OCI-LY1 (cell line): ENCODE measurements at regions not wholly inside any gene's neighbourhood (a gene's known extent, or its start where the extent isn't known, plus 50 kb on each side); places are given as distances from the start of the nearest gene placed in this dataset.
"Not testable (repeated sequence)": the region's sequence is repeated elsewhere in the genome, so short reads cannot be mapped to it uniquely, and the experiment has no call there.

Experiments
- H2AFZ ChIP-seq: fragments of 200-600 bp; sonication (generic), shearing (Covaris generic); 2 replicates; pipeline ENCODE4 v1.6.0; 2014; ENCODE audit warnings: antibody characterized with exemption, mild to moderate bottlenecking, low read length
- H3F3A ChIP-seq: fragments of 200-600 bp; sonication (generic), shearing (Covaris generic); 2 replicates; pipeline ENCODE4 v1.6.0; 2014; ENCODE audit warnings: mild to moderate bottlenecking, antibody characterized with exemption, low read length, moderate library complexity; ENCODE audit not compliant: insufficient read depth
- H3K27ac ChIP-seq: fragments of 200-600 bp; sonication (generic); 2 replicates; pipeline ENCODE4 v1.5.1; 2014; ENCODE audit warnings: low read length, mixed run types, mild to moderate bottlenecking, low read depth; ENCODE audit not compliant: poor library complexity, severe bottlenecking
- H3K27me3 ChIP-seq: fragments of 200-600 bp; sonication (generic); 2 replicates; pipeline ENCODE4 v1.6.0; 2014; ENCODE audit warnings: antibody characterized with exemption, mild to moderate bottlenecking, low read length, moderate library complexity; ENCODE audit not compliant: insufficient read depth
- H3K36me3 ChIP-seq: fragments of 200-600 bp; sonication (generic); 2 replicates; pipeline ENCODE4 v1.6.1; 2014; ENCODE audit warnings: mild to moderate bottlenecking, antibody characterized with exemption, low read length, moderate library complexity, mixed read lengths; ENCODE audit not compliant: insufficient read depth
- H3K4me1 ChIP-seq: fragments of 200-600 bp; sonication (generic); 2 replicates; pipeline ENCODE4 v1.5.1; 2014; ENCODE audit warnings: mild to moderate bottlenecking, low read length, moderate library complexity; ENCODE audit not compliant: insufficient read depth, severe bottlenecking
- H3K4me2 ChIP-seq: fragments of 200-600 bp; sonication (generic), shearing (Covaris generic); 2 replicates; pipeline ENCODE4 v1.6.1; 2014; ENCODE audit warnings: low read length
- H3K4me3 ChIP-seq: fragments of 200-600 bp; sonication (generic); 2 replicates; pipeline ENCODE4 v1.5.1; 2014; ENCODE audit warnings: low read length, low read depth, mild to moderate bottlenecking, mixed read lengths; ENCODE audit not compliant: poor library complexity, severe bottlenecking
- H3K79me2 ChIP-seq: fragments of 200-600 bp; shearing (Covaris generic); 2 replicates; pipeline ENCODE4 v1.6.1; 2016; ENCODE audit warnings: mixed run types, low read length, mixed read lengths; ENCODE audit not compliant: insufficient read depth
- H3K9ac ChIP-seq: fragments of 200-600 bp; sonication (generic), shearing (Covaris generic); 2 replicates; pipeline ENCODE4 v1.6.1; 2014; ENCODE audit warnings: mild to moderate bottlenecking, low read length, mixed read lengths
- H3K9me2 ChIP-seq: fragments of 200-600 bp; sonication (generic), shearing (Covaris generic); 2 replicates; pipeline ENCODE4 v1.6.1; 2014; ENCODE audit warnings: low read depth, mild to moderate bottlenecking, low read length, mixed read lengths
- H3K9me3 ChIP-seq: fragments of 200-600 bp; shearing (Covaris generic); 2 replicates; pipeline ENCODE4 v1.6.1; 2014; ENCODE audit warnings: low read length, mixed read lengths
- H4K20me1 ChIP-seq: fragments of 200-600 bp; sonication (generic), shearing (Covaris generic); 2 replicates; pipeline ENCODE4 v1.6.0; 2016; ENCODE audit warnings: mild to moderate bottlenecking, low read length; ENCODE audit not compliant: insufficient read depth
- CTCF ChIP-seq: fragments of 200-600 bp; sonication (generic), shearing (Covaris generic); IDR thresholded peaks from 2 replicates; pipeline ENCODE4 v1.5.1; 2017; ENCODE audit warnings: mild to moderate bottlenecking, antibody characterized with exemption, low read length, moderate library complexity, mixed read lengths
- EZH2 ChIP-seq: fragments of 200-600 bp; sonication (generic), shearing (Covaris generic); IDR thresholded peaks from 2 replicates; pipeline ENCODE4 v1.8.0; 2017; ENCODE audit warnings: borderline replicate concordance, mixed run types, mild to moderate bottlenecking, antibody characterized with exemption, low read length, moderate library complexity, mixed read lengths

DNA sequence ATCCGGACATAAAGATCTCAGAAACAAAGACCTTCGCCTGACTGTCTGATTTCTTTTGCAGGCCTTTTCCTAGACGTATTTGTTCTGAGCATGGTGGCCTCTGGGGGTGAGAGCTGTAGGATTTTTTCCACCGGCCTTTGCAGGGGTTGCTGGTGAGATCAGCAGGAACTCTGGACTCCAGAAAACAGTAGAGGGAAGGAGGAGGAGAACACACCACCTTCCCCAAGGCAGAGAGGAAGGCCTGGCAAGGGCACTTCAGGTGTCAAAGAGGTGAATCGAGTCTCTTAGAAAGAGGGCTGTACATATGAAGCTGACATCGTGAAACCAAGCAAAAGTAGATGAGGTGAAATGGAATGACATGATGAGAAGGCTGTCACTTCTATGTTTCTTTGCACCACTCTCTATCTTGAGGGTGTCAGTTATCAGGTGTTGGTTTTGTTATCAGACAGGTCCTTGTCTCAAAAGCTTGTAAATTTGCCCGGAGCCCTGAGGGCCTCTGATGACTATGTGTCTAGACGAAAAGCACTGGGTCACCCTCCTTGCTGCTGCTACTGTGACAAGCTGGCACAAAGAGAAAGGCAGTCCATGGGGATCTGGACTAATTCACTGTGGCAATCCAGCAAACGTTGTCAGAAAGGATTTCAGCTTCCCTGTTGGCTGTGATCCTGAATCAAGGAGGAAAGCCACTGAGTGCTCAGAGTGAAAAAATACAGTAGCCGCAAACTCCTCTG, 91.3 kb upstream of the MAP3K7 start:
- no peaks in the 10 kb centered on the region for H3K4me1 ChIP-seq
- H3K9me3 ChIP-seq, result no peaks in the 10 kb centered on the region
- H2AFZ ChIP-seq, result no peak overlapping the region
- no peak overlapping the region for H3K9ac ChIP-seq
- no peaks in the 10 kb centered on the region for H4K20me1 ChIP-seq
- no peak overlapping the region for H3K4me2 ChIP-seq
- no peak overlapping the region for H3K27ac ChIP-seq
- H3K36me3 ChIP-seq, result no peaks in the 10 kb centered on the region
- no peaks in the 10 kb centered on the region for H3K27me3 ChIP-seq
- no peaks in the 10 kb centered on the region for H3K79me2 ChIP-seq
- H3F3A ChIP-seq, result no peaks in the 10 kb centered on the region
- no peak overlapping the region for H3K4me3 ChIP-seq
- H3K9me2 ChIP-seq, result no peaks in the 10 kb centered on the region
- TF ChIP-seq CTCF, result no peak
- no peak for TF ChIP-seq EZH2

DNA sequence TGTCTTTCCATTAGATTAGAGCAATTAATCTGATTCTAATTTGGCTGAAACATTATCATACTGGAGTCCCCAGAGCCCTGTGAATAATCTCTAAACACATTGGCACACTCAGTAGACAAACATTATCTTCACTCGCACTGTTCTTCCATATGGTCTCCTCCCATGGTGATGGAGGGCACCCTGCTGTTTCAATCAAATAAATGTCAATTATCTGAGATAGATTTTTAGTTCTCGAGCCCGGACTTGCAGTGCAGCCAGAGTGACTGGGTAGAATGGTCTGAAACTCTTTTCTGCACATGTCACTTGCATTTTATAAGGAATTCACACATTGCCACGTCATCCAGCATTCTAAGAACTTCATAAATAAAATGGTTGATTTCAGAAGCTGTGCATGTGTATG, 90.6 kb upstream of the MAP3K7 start:
- Histone ChIP-seq H3K4me1 (no peaks in the 10 kb centered on the region), H3K4me2 (no peak overlapping the region), H3K27me3 (no peaks in the 10 kb centered on the region), H4K20me1 (no peaks in the 10 kb centered on the region), H3K9ac (no peak overlapping the region), H3F3A (no peaks in the 10 kb centered on the region), H2AFZ (no peak overlapping the region), H3K27ac (no peak overlapping the region), H3K4me3 (no peak overlapping the region), H3K9me3 (no peaks in the 10 kb centered on the region), H3K9me2 (no peaks in the 10 kb centered on the region), H3K36me3 (no peaks in the 10 kb centered on the region), H3K79me2 (no peaks in the 10 kb centered on the region)
- TF ChIP-seq CTCF, result no peak
- TF ChIP-seq EZH2, result no peak

DNA sequence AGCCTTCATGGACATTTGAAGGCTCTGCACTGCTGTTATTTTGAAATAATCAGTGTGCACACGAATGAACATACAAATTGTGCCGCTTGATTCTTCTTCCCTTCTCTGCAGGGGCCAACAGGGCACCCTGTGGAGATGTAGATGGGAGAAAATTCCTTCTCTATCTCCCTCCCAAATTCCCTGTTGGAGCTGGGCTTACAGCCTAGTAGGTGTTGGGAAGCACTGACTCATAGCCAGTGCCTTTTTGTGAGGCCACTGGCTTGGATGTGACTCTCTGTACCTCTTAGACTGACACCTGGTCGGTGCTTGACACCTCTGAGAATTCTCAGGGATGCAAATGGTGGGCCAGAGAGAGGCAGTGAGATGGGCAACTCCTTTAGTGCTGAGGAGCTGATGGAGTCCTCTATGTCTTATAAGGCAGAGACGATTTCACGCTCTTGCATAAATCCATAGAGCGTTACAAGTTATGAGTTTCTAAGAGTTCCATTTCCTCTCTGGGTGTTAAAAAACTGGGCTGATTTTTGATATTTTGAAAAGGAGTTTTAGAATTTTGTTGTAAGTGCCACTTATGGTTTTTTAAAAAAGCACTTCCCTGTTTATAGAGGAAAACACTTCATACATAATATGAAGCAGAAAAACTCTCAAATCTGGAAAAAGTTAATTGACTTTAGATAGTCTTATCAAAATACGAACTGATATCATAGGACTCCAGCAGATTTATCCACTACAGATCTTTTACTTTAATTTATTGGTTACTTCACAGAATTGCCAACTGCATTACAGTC, 89.8 kb upstream of the MAP3K7 start:
- Histone ChIP-seq H3F3A (no peaks in the 10 kb centered on the region), H3K27ac (no peak overlapping the region), H3K4me3 (no peak overlapping the region), H3K9me3 (no peaks in the 10 kb centered on the region), H3K36me3 (no peaks in the 10 kb centered on the region), H3K9me2 (no peaks in the 10 kb centered on the region), H3K79me2 (no peaks in the 10 kb centered on the region), H3K9ac (no peak overlapping the region), H3K4me1 (no peaks in the 10 kb centered on the region), H4K20me1 (no peaks in the 10 kb centered on the region), H2AFZ (no peak overlapping the region), H3K4me2 (no peak overlapping the region), H3K27me3 (no peaks in the 10 kb centered on the region)
- TF ChIP-seq CTCF (no peak), EZH2 (no peak)

GRCh38 chr6:90675107-90675506, 88.2 kb upstream of the MAP3K7 start:
- not testable (repeated sequence) for H3K36me3 ChIP-seq, H3K27ac ChIP-seq, H3K4me2 ChIP-seq, H3K9me3 ChIP-seq, H3F3A ChIP-seq, H3K9me2 ChIP-seq, H4K20me1 ChIP-seq, H3K27me3 ChIP-seq, H3K79me2 ChIP-seq, H3K9ac ChIP-seq, H2AFZ ChIP-seq, H3K4me3 ChIP-seq, H3K4me1 ChIP-seq

DNA sequence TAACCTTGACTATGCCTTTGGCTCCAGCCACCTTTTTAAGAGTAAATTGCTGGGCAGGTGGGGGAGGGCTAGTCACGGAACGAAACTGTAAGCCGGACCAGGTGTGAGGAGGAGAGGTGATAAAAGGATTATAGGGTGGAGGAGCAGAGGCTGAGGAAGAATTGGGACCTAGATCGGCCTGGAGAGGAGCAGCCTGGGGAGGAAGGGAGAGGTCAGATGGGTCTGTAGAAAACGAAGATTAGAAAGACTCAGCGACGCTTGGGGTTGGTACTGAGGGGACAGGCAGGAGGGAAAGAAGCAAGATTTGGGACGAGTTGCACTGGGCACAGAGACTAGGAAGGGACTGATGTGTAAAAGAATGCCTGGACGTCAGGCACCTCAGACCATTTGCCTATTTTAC, 87.2 kb upstream of the MAP3K7 start:
- not testable (repeated sequence) for H4K20me1 ChIP-seq, H3K4me1 ChIP-seq, H3F3A ChIP-seq, H3K4me2 ChIP-seq, H3K79me2 ChIP-seq, H3K4me3 ChIP-seq, H3K27me3 ChIP-seq, H3K9me3 ChIP-seq, H3K27ac ChIP-seq, H3K36me3 ChIP-seq, H2AFZ ChIP-seq, H3K9me2 ChIP-seq, H3K9ac ChIP-seq
